HG03565 (cell line): ENCODE measurements at regions not wholly inside any gene's neighbourhood (a gene's known extent, or its start where the extent isn't known, plus 50 kb on each side); places are given as distances from the start of the nearest gene placed in this dataset.
"Not testable (repeated sequence)": the region's sequence is repeated elsewhere in the genome, so short reads cannot be mapped to it uniquely, and the experiment has no call there.

ENCODE experiments used
- ATAC-seq: cut with Tn5 transposase; IDR thresholded peaks from one replicate; pipeline ENCODE4 v1.9.1; 2021; ENCODE audit warnings: mild to moderate bottlenecking, moderate library complexity; ENCODE audit not compliant: unreplicated experiment

DNA sequence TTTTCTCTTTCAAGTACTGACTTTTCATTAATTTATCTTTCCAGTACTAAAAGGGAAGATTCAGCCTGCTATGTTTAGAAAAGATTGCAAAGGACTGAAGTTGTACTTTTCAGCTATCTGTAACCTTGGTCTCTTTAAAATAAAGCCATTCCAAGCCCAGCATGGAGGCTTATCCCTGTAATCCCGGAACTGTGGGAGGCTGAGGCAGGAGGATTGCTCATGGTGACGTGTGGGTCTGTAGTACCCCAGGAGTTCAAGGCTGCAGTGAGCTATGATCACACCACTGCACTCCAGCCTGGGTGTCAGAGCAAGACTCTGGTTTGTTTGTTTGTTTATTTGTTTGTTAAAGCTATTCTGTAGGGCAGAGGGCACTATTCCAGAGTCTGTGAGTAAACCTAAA lies 50.6 kb upstream of the TMEM170B start:
- ATAC-seq, result no peak

DNA sequence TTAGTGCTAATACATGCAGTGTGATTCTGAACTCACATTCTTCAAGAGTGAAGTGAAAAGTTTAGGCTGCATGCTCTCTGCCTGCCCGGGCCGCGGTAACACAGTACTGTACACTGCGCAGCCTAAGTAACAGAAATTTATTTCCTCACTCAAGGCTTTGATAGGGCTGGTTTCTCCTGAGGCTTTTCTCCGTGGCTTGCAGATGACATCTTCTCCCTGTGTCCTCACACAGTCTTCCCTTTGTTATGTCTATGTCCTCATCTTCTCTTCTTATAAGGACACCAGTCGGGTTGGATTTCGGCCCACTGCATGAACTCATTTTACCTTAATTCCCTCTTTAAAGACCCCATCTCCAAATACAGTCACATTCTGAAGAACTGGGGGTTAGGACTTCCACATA lies 51.1 kb upstream of the TMEM170B start:
- ATAC-seq, result no peak

DNA sequence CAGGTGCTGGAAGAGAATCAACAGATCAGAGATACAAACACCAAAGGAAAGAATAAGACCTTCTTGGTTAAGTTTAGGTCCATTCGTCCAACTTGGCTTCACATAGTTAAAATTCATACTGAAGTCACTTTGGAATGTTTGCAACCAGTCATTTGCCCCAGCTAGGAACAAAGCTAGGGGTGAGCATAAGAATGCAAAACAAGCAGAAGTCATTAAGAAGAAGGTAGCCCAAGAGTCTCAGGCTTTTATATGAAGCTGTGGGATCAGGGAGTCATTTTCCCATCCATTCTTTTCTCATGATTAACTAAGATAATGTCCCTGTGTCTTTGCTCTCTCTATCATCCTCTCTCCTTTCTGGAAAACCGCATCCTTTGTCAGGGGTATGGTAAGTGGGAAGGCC lies 51.5 kb upstream of the TMEM170B start:
- ATAC-seq, result no peak

DNA sequence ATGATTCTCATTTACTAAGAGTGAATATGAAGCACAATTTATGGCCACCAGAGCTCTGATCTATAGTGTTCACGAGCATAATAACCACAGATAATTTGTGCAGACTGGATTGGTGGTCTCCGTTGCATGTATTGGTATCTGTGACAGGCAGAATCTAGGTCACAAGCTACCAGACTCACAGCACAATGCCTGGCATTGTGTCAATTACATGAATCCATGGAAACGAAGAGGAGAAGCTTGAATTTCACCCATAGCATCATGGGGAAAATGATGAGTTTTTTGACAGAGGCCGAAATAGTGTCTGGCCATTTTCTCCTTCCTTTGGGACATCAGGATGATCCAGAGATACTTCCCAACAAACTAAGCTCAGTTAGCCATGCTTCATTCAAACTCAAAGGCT lies 52.3 kb upstream of the TMEM170B start:
- ATAC-seq, result no peak

DNA sequence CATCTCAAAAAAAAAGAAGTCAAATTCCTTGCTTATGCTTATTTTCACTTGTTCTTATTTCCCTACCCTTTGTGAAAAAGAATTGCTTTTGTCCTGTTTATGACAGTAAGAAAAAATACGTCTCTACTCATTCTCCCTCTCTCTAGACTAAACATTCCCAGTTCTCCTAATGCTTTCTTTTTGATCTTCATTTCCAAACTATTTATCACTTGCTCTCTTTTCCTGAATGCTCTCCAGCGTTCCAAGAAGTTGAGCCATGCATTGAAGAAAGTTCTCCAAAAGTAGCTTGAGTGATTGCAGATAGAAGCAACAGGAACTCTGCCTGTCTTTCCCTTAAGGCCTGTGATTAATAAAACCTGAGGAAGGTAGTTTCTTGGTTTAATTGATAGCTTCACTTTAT lies 53.1 kb upstream of the TMEM170B start:
- ATAC-seq, result no peak

DNA sequence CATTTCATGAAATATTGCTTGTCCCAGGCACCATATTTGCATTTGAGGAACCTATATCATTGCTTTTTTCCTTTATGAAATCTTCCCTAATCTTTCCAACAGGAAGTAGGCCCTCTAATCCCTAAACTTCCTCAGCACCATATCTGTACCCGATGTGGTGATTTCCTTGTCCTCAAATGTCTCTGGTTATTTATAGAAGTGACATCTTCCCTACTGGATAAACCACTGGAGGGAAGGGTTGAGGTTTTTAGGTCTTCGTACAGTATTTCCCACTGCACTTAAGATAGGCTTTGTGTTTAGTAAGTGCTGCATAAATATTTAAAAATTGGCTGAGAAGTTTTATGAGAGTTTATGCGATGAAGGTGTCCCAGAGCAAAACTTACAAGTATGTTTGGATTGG lies 54.9 kb upstream of the TMEM170B start:
- ATAC-seq, result no peak

DNA sequence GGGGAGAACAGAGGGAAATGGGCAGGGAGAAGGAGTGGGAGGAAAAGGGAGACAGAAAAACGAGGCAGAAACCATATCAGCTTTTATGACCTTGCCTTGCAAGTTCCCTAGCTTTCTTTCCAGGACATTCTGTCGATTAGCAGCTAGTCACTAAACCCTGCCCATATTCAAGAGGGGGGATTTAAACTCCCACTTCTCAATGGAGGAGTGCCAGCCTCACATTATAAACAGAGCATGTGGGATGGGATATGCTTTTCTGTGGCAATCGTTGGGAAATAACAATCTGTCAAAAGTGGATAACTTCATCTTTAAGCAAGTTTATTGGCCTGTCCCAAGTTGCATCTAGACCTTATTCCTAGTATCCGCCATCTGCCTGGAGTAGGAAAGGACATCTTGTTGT lies 57.0 kb upstream of the TMEM170B start:
- no peak for ATAC-seq

DNA sequence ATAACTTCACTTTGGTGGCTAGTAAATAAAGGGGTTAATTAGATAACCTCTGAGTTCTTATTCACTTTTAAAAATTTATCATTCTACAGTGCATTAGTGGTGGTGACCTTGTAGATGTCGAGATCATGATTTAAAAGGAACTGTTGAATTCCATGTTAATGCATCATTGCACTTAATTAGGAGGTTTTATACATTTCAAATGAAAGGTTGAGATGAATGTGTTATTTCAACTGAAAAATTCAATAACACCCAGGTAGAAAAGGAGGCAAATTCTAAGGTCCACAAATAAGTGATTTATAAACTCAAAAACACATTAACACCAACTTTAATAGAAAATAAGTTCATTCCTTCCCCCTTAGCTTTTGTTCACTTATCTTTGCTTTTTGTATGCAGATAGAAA lies 58.3 kb upstream of the TMEM170B start:
- ATAC-seq, result no peak

DNA sequence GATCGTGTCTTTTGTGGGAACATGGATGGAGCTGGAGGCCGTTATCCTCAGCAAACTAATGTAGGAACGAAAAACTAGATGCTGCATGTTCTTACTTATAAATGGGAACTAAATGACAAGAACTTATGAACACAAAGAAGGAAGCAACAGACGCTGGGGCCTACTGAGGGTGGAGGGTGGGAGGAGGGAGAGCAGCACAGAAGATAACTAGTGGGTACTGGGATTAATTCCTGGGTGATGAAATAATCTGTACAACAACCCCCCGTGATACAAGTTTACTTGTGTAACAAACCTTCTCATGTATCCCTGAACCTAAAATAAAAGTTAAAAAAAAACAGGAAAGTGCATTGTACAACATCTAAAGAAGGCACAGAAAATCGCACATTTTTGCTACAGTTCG lies 59.0 kb upstream of the TMEM170B start:
- ATAC-seq, result no peak

DNA sequence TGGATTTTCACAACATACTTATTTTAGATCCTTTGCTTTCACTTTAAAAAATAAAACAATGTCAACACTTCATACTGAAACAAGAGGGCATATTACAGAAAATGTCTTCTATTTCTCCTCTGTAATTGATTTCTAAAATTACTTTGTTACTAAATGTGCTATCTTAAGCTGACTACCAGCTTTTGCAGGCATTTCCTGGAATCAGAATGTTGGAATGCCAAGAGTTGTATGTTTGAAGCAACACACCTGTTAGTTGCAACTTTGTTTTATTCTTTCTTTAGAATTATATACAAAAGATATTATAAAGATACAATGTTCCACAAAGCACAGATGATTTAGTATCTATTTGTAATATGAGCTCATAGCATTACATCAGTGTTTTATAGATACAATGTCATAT lies 62.5 kb upstream of the TMEM170B start:
- ATAC-seq, result no peak

DNA sequence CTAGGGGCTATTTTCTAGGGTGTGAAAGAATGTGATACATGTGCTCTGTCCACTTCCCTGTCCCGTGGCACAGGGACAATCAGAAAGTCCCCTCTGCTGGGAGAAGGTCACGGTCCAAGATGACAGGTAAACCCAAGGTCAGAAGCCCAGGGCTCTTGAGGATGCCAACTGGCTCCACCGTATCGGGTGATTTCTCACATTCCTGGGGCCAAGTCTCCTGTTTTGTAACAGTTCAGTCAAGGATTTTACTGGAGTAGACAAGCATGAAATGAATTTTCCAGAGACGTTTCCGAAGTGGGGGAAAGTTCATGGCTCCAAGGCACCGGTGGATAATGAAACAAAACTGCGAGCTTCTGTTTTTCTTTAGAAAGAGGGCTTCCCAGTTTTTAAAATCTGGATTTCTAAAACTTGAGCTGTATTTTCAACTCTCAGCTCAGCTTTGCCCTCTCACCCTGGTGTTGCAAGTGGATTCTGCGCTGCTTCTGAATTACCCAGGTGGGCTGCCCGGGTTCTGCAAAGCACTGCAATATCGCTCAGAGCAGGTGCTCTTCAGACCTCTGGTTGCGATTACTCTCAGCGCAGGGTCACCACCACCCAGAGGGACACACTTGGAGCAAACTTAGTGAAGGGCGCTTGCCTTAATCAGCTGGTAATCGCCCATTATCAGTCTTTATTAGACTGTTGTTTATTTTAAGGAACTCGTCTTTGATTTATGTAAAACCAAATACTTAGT lies 64.4 kb upstream of the TMEM170B start:
- ATAC-seq, result no peak

DNA sequence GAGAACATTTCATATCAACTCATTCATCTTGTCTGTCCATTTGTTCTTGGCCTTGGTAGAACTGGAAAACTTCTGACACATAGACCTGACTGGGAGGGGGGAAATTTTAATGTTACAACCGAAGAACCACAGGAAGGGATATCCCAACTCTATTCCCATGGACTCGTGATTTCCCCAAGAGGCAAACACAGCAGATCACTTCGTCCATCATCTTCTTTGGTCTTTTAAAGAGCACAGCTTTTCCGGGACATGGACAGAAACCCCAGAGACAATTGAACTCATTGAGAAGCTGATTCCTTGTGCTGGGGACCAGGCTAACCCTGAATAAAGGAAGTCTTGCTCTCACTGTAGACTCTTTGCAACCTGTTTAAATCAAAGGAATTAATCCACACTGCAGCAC lies 66.3 kb upstream of the TMEM170B start:
- ATAC-seq, result no peak

DNA sequence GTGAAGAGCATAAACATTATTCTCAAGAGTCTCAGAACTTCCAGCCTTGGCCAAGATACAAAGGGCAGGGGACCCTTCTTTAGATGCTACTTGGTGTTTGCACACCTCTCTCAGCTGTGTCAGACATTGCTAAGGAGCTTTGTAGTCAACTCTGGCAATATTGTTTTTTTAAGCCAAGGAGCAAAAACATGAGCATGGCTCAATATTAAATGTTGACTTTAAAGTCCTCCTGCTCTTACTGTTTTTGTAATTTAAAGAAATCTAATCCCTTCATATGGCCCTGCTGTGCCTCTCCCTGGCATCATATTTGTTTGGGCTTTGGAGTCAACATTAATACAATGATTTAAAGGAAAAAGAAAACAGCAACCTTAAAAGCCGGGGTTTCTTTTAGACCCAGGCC lies 67.9 kb upstream of the TMEM170B start:
- ATAC-seq, result no peak

DNA sequence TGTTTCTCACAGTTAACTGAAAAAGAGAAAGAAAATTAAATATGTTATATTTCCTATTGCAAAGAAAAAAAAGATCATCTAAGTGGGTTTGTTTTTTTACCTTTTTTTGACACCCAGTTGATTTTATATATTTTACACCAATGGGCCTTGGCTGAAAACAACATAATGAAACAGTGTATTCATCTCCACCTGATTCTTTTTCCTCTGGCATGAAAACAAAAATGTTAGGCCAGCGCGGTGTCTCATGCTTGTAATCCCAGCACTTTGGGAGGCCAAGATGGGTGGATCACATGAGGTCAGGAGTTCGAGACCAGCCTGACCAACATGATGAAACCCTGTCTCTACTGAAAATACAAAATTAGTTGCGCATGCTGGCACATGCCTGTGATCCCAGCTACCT lies 69.3 kb upstream of the TMEM170B start:
- not testable (repeated sequence) for ATAC-seq

DNA sequence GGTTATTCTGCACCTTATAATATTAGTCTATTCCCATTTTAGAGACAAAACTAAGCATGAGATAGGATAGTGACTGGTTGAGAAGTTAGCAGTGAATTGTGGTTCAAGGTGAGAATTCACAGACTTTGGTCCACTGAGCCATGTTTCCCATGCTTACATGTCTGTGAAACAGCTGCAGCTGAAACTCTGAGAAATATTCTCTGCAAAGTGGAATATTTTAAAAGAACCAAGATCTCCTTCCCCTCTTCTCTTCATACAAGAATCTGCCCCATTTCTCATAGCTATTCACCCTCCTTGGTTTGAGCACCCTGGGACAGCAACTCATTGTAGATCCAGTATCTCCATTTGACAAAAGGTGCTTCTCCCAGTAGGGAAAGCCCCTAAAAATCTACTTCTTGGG lies 70.2 kb upstream of the TMEM170B start:
- peak; percentile 51 for ATAC-seq

DNA sequence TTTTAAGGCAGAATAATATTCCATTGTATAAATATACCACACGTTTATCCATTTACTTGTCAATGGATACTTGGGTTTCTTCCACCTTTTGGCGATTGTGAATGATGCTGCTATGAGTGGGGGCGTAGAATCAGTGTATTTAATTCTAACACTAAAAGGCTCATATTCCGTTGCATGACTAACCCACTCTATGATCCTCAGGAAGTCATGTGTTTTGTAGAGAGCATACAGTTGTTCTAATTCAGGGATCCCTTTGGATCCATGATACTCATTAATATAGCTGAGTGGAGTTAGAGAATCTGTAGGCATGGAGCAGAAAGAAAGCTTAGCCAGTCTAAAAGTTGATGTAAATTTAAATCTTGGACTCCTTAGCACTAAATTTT lies 74.2 kb upstream of the TMEM170B start:
- ATAC-seq, result no peak

DNA sequence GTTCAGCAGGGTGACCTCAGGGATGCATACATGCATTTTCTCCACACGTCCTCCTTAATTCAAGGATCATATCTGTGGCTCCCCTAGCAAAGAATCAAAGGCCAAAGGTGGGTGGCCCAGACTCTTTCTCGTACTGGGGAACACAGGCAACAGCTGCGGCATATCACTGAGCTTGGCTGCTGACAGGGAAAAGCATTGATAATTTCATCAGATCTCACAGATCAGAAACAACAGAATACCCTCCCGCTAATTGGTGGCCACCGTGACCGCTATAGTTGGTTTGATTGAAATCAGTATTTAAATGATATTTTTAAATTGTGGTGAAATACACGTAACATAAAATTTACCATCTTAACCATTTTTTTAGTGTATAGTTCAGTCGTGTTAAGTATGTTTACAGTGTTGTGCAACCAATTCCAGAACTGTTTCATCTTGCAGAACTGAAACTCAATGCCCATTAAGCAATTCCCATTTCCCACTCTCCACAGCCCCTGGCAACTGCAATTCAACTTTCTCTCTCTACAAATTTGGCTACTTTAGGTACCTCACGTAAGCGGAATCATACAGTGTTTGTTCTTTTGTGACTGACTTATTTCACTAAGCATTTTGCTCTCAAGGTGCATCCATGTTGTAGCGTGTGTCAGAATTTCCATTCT lies 74.7 kb upstream of the TMEM170B start:
- ATAC-seq, result no peak

DNA sequence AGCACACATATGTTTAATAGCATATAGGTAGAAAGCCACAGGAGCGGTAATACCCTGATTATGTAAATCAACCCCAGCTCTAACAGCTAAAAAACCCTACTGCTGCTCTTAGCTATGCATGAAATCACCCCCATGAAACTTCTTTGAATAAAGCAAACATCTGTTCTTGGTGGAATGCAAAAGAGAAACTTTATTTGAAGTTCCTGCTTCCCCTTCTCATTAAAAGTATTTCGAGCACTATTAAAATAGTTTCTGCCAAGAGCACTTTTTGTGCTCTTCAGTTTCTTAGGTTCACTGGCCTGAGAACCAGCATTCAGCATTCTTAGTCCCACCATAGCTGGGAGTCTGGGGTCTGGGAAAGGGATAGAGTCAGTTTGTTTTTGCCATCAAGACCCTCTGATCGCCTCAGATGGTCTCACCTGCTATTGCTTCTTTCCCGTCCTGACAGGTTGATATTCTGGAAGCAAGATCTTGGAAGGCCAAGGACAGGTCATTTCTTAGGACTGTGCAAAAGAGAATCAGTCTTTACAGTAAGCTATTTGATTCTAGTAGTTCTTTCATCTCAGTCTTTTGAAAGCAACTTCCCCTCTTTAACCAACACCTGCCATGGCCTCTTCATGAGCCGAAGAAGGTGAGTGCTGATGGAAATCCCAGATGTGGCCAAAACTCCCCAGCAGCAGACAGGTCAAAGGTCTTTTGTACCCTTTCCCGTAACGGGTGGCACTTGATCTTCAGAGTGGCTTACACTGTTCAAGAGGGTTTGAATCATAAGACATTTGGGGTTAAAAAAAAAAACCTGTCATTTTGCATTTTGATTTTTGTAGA lies 76.5 kb upstream of the TMEM170B start:
- ATAC-seq, result peak; percentile 65

DNA sequence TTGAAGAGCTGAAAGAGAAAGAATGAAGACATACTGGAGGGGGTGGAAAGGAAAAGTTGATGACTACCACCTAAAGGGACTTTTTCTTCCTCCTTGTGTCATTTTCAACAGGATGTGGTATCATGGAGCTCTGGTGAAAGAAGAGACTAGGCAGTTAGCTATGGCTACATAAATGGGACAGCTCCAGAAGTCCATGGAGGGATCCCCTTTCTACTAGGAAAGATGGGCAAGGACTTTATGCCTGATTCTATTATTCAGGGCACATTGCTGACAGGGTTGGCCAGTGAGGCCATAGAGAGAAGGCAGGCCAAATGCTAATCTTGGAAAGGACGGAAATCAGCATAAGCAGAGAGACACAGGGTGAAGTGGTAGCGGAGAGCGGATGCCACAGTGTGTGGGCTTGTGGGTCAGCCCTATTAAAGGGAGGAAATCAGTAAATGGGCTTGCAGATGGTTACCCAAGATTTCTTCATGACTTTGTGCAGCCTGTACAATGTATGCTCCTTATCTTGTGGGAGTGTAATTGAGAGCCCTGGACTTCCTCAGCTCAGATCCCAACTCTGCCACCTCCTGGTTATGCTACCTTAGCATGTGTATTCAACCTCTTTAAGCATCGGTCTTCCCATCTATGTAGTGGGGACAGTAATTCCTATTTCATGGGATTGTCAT lies 77.4 kb upstream of the TMEM170B start:
- no peak for ATAC-seq

DNA sequence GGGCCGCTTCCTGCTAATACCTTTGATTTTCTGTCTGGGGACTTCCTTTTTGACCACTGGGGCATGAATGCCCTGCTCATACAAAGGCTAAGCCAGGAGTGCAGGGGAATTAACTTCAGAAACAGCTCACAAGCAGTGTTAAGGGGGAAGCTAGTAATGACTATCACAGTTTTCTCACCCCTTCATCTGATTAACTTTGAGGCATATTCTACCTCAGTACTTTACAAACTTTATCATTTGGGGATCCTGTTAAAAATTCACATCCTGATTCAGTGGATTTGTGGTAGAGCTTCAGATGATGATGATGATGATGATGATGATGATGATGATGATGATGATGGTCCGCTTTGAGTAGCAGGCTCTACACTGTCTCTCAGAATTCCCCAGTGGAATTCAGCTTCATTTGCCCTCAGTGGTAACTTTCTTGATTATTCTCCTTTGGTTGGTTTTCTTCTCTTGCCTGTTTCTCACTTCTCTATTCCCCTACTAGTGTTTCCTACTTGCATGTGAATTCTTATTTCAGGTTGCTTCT lies 78.4 kb upstream of the TMEM170B start:
- peak; percentile 63 for ATAC-seq

DNA sequence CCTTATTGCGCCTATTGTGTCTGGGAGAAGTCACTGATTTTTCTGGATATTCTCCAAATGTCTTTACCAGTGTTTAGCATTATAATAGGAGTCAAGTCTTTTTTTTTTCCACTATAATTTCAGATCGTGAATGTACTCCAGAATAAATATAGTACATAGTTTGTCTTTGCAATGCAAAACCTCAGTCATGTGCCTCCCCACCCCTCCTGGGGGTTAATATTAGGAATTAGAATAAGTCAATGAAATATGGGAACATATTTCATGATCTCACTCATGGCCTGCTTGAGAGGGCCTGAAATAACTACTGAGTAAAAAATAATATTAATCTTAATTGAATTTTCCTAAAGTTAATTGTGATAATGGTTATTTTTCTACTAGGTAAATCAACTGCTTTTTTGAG lies 79.0 kb upstream of the TMEM170B start:
- ATAC-seq, result no peak
